Inferior parietal cortex (tissue), 1 donor: ENCODE measurements at regions not wholly inside any gene's neighbourhood (a gene's known extent, or its start where the extent isn't known, plus 50 kb on each side); places are given as distances from the start of the nearest gene placed in this dataset.
A peak's percentile ranks its signal among the peaks of the same experiment; 100 is the strongest.
"Not testable (repeated sequence)": the region's sequence is repeated elsewhere in the genome, so short reads cannot be mapped to it uniquely, and the experiment has no call there.

Experiments used
- DNase-seq: peaks from one replicate; pipeline ENCODE4 v3.0.0-alpha.2; 2016; ENCODE audit errors: extremely low spot score

GRCh38 chr1:29802181-29803068, 566.1 kb downstream of the PTPRU start:
- no peak for DNase-seq

DNA sequence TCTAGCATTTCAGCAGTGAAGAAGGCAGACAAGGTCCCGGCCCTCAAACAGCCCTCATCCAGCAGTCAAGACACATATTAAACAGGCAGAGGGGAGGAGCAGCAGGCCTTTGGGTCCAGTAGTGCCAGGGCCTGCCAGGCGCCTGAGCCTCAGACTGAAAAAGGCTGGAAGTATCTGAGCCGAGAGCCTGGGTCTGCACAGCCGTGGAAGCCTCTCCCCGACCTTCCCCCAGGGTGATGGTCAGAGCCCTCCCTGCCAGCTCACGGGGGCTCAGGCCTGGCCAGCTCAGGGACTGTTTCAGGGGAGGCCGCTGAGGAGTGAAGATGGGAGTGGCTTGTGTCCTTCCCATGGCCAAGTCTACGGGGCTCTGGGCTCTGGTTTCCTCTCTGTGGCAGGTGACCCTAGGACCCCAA, 565.2 kb downstream of the PTPRU start:
- no peak for DNase-seq

GRCh38 chr1:29801003-29801402, 564.7 kb downstream of the PTPRU start:
- no peak for DNase-seq

DNA sequence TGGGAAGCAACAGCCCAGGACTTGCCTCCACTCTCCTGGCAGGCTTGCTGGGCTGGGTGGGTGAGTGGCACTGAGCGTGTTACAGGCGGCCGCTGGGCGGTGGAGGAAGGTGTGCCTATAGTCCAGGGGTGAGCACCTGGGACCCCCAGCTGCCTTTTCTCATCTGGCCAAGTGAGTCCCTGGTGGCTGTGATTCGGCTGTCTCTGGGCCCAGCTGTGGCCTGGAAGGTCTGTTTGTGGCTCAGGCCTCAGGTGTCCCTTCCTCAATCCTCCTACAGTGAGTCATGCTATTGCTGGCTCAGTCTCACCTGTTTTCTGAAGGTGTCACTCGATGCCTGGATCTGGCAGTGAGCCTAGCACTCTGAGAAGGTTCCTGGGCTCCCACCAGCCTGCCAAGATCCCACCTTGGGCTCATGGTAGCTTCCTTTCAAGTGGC, 564.2 kb downstream of the PTPRU start:
- no peak for DNase-seq

- DNase-seq, result no peak
Measured at GRCh38 chr1:29800120-29800519, 563.8 kb downstream of the PTPRU start.

DNA sequence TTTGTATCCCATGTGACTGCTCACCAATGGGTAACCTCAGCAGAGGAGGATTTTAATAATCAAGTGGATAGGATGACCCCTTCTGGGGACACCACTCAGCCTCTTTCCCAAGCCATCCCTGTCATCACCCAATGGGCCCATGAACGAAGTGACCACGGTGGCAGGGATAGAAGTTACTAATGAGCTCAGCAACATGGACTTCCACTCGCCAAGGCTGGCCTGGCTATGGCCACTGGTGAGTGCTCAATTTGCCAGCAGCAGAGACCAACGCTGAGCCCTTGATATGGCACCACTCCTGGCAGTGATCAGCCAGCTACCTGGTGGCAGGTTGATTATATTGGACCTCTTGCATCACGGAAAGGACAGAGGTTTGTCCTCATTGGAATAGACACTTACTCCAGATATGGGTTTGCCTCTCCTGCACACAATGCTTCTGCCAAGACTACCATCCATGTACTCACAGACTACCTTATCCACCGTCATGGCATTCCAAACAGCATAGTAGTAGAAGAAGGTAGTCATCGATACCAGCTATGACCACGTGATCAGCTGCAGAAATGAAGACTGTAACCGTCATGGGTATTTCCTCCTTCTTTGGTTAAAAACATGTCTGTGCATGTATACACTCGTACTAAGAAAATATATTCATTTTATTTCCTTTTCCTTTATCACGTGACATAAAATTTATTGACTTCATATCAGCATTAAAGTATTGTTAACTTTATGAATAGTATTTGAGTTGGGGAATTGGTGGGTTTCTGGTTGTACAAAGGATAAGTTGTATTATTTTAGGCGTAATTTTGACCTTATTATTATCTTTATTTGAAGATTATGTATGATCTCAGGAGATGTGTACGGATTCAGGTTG, 562.6 kb downstream of the PTPRU start:
- no peak for DNase-seq

DNA sequence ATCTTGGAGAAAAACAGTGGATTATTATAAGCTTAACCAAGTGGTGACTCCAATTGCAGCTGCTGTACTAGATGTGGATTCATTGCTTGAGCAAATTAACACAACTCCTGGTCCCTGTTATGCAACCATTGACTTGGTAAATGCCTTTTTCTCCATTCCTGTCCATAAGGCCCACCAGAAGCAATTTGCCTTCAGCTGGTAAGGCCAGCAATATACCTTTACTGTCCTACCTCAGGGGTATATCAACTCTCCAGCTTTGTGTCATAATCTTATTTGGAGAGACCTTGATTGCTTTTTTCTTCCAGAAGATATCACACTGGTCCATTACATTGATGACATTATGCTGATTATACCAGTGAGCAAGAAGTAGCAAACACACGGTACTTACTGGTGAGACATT, 560.8 kb downstream of the PTPRU start:
- not testable (repeated sequence) for DNase-seq

DNA sequence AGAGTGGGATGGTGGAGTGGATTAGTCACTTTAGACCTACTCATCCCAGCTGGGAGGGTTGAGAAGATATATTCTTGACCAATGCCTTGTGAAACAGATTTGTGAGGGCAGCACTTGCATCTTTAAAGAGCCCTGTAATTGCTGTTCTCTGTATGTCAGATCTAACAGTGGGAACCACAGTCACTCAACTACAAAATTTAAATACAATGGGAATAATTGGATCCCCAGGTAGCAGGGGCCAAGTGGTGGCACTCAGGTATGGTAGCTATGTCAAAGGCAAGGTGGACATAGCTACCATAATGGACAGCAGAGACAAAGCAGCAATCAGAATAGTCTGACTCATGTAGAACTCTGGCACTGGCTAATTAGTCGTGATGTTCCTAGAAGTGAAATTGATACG, 559.6 kb downstream of the PTPRU start:
- not testable (repeated sequence) for DNase-seq

- DNase-seq, result no peak
Measured at GRCh38 chr1:29793653-29794348, 557.5 kb downstream of the PTPRU start.

DNA sequence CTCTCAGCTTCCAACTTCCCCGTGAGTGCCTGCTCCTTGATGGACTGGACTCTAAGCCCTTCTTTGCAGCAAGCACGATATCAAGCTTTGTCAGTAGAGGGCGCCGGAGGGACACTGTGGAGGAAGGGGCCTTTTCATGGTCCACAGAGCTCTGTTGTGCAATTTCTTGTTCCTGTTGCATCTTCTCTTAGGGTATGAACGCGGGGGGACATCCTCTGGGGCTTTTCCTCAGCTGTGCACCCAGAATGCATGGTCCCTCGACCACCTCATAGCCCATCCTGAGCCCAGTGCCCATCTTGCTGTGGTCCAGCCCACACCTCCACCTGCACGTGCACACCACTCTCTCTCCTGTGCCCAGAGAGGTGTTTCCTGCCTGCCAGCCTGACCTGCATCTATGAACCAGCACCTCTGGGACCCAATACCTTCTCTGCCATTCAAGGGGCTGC, 556.8 kb downstream of the PTPRU start:
- DNase-seq, result peak; percentile 90

DNA sequence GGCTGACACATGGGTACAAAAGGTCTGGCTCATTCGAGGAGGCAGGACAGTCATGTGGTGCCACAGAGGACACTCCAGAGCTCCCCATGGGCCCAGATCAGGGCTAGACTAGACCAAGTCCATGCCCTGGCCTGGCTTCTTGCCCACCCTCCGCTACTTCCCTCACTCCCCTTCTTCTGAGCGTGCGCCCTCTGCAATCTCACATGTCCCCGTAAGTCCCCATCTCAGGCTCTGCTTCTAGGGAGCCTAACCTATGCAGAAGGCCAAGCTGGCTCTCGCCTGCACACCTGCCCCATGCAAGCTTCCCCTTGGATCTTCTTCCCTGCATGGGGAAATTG, 553.6 kb downstream of the PTPRU start:
- DNase-seq, result no peak

DNA sequence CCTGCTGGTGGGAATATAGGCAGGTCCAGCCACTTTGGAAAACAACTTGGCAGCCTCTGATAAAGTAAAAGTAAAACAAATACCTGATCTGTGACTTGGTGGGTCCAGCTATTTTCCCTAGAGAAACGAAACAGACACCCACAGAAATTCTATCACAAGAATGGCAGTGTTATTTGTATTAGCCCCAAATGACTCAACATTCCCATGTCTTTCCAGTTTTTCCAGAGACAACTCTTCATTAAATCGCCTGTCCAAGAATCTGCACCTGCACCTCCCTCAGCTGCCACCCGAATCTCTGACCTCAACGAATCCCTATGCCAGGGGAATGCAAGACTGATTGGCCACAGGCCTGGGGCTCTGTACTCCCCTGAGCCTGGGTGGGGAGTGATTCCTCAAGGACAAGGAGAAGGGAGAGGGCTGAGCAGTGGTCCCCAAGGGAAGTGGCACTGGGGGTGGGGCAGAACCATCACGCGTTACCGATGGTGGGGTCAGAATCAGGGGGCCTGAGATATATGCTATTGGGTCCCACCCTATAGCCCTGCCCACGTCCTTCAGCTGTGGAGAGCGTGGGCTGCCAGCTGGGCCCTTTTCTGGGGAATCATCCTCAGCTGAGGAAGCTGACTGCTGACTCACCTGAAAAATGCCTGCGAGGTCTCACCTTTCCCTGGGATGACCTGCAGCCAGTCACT, 553.0 kb downstream of the PTPRU start:
- DNase-seq, result no peak

GRCh38 chr1:29786791-29787732, 550.7 kb downstream of the PTPRU start:
- DNase-seq, result no peak

DNA sequence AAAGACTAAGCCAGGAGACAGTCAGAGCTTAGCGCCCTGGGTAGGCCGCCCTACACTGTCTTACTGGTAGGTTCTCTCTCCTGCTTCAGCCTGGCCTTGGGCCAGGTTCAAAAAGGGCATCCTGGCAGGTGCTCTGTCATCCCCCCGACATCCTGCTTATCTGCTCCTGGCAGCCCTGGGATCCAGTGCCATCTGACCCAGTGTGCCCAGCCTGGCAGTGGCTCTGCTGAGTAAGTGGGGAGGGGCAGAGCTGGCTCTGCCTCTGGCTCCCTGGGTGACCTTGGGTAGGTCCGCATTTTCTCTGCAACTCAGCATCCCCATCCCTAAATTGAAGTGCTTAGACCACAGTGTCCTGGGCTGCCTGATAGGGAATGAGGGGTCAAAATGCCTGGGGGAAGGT, 549.9 kb downstream of the PTPRU start:
- DNase-seq, result no peak

DNA sequence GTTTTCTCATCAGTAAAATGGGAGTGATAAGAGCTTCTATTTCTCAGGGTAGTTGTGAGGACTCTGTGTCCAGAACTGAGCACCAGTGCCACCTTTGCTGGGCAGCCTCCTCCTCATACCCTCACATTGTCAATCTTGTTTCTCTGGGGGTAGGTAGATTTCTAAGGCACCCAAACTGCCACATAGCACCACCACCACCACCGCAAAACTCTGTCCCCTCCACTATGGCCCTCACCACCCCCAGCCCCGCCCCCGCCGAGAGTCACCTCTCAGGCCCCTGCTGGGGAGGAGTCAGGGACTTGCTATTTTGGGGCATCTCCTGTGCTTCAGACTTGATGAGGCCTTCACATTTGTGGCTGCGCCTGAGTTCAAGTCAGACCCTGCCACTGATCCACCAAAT, 549.2 kb downstream of the PTPRU start:
- DNase-seq, result no peak

GRCh38 chr1:29785137-29785527, 548.8 kb downstream of the PTPRU start:
- no peak for DNase-seq

DNA sequence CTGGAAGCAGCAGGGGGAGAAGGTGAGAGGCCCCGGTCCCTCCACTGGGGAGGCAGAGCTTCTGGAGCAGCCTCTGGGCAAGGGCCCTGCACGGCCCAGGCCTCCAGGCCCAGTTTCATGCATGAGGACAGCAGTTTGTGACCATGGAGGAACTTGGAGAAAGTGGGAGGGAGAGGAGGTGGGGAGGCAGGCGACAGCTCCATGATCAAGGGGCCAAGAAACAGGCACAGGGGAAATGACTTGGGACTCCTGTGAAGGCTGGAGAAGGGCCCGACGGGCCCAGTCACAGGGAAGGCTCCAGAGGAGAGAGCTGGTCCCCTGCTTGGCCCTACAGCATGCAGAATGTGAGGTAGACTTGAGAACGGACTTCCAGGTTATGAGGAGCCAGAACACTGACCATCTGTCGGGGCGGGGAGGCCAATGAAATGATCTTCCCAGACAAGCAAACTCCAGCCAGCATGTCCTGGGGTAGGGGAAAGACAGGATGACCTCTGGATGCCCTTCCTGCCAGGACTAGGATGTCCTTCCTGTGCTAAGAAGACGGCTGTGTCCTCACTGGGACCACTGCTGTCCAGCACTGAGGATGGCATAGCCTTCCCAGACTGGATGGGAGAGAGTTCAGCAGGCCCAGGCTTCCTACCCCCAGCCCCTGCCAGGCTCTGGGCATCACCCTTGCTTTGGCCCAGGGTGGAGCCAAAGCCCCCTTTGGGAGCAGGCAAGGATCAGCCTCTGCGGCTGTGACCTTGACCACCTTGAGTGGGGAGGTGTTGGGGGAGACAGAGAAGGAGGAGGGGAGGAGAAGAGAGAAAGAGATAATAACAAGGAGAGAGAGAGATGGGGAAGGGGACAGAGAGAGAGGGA, 548.2 kb downstream of the PTPRU start:
- DNase-seq, result no peak

DNA sequence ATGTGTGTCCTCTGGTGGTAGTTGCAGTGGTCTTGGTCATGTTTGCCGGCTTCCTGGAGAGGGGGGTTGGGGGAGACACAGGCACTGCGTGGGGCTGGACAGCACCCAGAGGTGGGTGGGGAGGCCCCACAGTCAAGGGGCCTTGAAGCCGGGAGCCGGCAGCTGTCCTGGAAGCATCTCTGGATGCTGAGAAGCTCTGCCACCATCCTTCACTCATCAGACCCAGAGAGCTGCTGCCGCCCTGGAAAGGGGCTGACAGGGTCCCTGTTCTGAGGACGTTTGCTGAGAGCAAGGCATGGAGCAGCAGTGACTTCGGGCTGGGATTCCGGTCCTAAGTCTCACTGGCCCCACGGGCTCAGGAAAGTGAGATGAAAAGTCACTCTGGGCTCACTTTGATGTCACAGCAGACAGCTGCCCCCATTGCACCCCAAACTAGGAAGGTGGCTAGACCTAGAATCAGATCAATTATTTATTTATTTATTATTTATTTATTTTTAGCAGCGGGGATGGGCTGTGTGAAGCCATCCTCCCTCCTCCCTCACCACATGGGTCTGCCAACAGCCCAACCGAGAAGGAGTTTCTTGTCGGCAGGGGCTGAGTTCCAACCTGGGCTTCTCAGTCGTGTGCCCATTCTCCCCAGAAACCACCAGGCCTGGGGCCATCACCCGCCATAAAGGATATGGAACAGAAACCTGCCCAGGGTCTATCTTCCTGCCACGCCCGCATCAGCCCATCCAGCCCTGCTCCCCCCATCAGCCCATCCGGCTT, 547.4 kb downstream of the PTPRU start:
- no peak for DNase-seq
